Tibial artery (tissue), 4 donors: ENCODE measurements at regions not wholly inside any gene's neighbourhood (a gene's known extent, or its start where the extent isn't known, plus 50 kb on each side); places are given as distances from the start of the nearest gene placed in this dataset.

Source experiments
- DNase-seq, 2 donors: peaks; one replicate each; pipeline ENCODE4 v3.0.0-alpha.2; 2019
- H3K27ac ChIP-seq, 2 donors: fragments of 200-600 bp; sonication (generic) in 1 of 2; 1 replicate in 1 of 2; 2 replicates in 1 of 2; pipeline ENCODE4 v1.5.1; 2018 to 2019; ENCODE audit warnings: mild to moderate bottlenecking in 1 of 2
- H3K27me3 ChIP-seq, 2 donors: fragments of 200-600 bp; sonication (generic) in 1 of 2; one replicate each; pipeline versions ENCODE4 v1.5.1 to v1.6.0; 2016 to 2019
- H3K36me3 ChIP-seq, 3 donors: fragments of 200-600 bp; sonication (generic) in 2 of 3; one replicate each; pipeline ENCODE4 v1.5.1; 2016 to 2019; ENCODE audit warnings: mild to moderate bottlenecking in 2 of 3
- H3K4me1 ChIP-seq, 4 donors: fragments of 200-600 bp; sonication (generic) in 2 of 4; 1 replicate in 3 of 4; 2 replicates in 1 of 4; pipeline ENCODE4 v1.5.1; 2016 to 2019
- H3K4me3 ChIP-seq, 2 donors: fragments of 200-600 bp; sonication (generic) in 1 of 2; 1 replicate in 1 of 2; 2 replicates in 1 of 2; pipeline ENCODE4 v1.5.1; 2018 to 2019; ENCODE audit warnings: mild to moderate bottlenecking in 2 of 2
- H3K9me3 ChIP-seq, 3 donors: fragments of 200-600 bp; sonication (generic) in 1 of 3; one replicate each; pipeline ENCODE4 v1.5.1; 2016 to 2019
- intact Hi-C: fragments of 100-400 bp; cut with DNase I; formaldehyde crosslinking; loops from one replicate; pipeline ENCODE4 v1.15.0; 2023; ENCODE audit warnings: low total_unique reads
- TF ChIP-seq, protein P1 (sequence below), 2 experiments: fragments of 200-600 bp in 1 of 2; fragments of 450-650 bp in 1 of 2; IDR thresholded peaks; one replicate each; pipeline ENCODE4 v1.5.1; 2017 to 2019; ENCODE audit warnings: antibody characterized with exemption in 2 of 2, mild to moderate bottlenecking in 1 of 2, moderate library complexity in 1 of 2

DNA sequence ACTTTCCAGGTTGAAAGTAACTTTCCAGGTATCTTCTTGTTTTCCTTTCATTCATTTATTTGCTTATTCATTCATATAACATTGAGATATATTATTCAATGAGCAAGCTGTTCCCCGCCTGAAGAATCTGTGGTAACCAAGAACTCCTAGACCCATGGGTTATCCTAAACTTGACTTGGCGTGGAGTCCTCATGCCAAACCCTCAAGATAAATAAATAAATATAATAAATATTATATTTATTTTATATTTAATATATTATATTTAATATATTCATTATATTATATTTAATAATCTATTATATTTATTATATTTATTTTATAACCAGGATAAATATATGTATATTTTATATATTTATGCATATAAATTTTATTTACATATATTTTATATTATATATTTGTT, 674.8 kb downstream of the SUCLG1 start:
- no peaks in the 10 kb centered on the region for H3K9me3 ChIP-seq
- TF ChIP-seq, protein P1, sequence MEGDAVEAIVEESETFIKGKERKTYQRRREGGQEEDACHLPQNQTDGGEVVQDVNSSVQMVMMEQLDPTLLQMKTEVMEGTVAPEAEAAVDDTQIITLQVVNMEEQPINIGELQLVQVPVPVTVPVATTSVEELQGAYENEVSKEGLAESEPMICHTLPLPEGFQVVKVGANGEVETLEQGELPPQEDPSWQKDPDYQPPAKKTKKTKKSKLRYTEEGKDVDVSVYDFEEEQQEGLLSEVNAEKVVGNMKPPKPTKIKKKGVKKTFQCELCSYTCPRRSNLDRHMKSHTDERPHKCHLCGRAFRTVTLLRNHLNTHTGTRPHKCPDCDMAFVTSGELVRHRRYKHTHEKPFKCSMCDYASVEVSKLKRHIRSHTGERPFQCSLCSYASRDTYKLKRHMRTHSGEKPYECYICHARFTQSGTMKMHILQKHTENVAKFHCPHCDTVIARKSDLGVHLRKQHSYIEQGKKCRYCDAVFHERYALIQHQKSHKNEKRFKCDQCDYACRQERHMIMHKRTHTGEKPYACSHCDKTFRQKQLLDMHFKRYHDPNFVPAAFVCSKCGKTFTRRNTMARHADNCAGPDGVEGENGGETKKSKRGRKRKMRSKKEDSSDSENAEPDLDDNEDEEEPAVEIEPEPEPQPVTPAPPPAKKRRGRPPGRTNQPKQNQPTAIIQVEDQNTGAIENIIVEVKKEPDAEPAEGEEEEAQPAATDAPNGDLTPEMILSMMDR (IDR thresholded peaks at IDR 0.05) = no peak
- no peaks in the 10 kb centered on the region for H3K4me1 ChIP-seq
- no peaks in the 10 kb centered on the region for H3K36me3 ChIP-seq
- H3K27me3 ChIP-seq = no peaks in the 10 kb centered on the region
- intact Hi-C loops = no loop called here
- no peak for DNase-seq
- H3K27ac ChIP-seq = no peak overlapping the region
- no peak overlapping the region for H3K4me3 ChIP-seq

DNA sequence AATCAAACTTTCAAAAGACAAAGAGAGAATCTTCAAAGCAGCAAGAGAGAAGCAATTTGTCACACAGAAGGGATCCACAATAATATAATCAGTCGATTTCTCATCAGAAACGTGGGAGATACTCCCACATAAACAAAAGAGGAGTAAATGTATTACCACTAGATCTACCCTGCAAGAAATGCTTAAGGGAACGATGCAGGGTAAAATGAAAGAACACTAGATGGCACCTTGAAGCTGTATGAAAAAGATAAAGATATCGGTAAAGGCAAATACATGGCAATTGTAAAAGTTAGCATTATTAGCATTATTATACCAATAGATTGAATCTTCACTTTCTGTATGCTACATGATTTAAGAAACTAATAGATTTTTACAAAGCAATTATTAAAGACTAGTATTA, 677.0 kb downstream of the SUCLG1 start:
- no peak for DNase-seq
- TF ChIP-seq, protein P1 (IDR thresholded peaks at IDR 0.05) = no peak
- Histone ChIP-seq H3K4me1 (no peaks in the 10 kb centered on the region), H3K4me3 (no peak overlapping the region), H3K9me3 (no peaks in the 10 kb centered on the region), H3K27me3 (no peaks in the 10 kb centered on the region), H3K36me3 (no peaks in the 10 kb centered on the region), H3K27ac (no peak overlapping the region)
- intact Hi-C loops = no loop called here

DNA sequence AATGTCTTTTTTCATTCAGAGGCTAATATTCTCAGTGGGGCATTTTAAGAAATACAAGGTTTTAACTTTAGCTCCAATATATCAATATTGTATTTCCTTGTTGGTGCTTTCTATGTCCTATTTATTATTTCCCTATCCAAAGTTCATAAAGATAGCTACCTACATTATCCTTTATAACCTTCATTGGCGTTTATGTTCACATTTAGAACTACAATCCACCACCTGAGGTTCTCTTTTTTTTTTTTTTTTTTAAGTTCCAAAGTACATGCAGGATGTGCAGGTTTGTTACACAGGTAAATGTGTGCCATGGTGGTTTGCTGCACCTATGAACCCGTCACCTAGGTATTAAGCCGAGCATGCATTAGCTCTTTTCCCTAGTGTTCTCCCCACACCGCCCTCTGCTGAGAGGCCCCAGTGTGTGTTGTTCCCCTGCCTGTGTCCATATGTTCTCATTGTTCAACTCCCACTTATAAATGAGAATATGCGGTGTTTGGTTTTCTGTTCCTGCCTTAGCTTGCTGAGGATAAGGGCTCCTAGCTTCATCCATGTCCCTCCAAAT, 694.6 kb downstream of the SUCLG1 start:
- TF ChIP-seq, protein P1 (IDR thresholded peaks at IDR 0.05) = no peak
- H3K27ac ChIP-seq = no peak overlapping the region
- intact Hi-C loops = no loop called here
- H3K4me1 ChIP-seq = no peaks in the 10 kb centered on the region
- no peak for DNase-seq
- H3K4me3 ChIP-seq = no peak overlapping the region
- H3K9me3 ChIP-seq = peaks cover 0 to 7% (median 6%) of the 10 kb centered on the region in 3 donors
- no peaks in the 10 kb centered on the region for H3K27me3 ChIP-seq
- no peaks in the 10 kb centered on the region for H3K36me3 ChIP-seq

DNA sequence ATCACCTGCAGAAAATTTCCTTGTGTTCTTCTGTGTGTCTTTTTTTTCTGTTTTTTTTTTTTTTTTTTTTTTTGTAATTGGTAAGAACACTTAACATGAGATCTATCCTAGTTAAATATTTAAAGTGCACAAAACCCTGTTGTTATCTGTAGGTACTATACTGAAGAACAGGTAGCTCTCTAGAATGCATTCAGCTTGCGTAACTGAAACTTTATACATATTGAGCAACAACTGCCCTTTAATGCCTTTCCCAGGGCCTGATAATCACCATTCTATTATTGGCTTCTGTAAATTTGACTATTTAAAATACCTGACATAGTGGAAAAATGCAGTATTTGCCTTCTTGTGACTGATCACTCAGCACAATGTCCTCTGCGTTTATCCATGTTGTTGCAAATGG, 701.8 kb downstream of the SUCLG1 start:
- Histone ChIP-seq H3K9me3 (peaks cover 0 to 7% (median 6%) of the 10 kb centered on the region in 3 donors), H3K27ac (no peak overlapping the region), H3K4me1 (no peaks in the 10 kb centered on the region), H3K4me3 (no peak overlapping the region), H3K27me3 (no peaks in the 10 kb centered on the region), H3K36me3 (no peaks in the 10 kb centered on the region)
- intact Hi-C loops = no loop called here
- DNase-seq = no peak
- TF ChIP-seq, protein P1 (IDR thresholded peaks at IDR 0.05) = no peak

DNA sequence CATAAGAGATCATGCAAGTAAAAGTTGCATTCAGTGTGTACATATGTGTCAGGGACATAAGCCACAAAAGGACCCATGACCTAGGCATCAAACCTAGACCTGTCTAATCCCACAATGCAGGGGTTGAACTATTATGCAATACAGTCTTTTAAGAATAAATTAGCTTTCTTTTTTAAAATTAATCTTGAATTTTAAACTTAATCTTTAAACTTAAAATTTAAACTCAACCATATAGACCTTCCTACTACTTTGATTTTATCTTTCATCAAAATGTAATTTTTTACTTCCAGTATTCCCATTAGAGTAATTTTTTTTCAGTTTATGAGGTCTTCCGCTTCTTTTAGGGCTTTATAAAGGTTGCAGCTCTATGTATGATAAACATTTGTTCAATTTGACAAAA, 702.9 kb downstream of the SUCLG1 start:
- Histone ChIP-seq H3K36me3 (no peaks in the 10 kb centered on the region), H3K27ac (no peak overlapping the region), H3K27me3 (no peaks in the 10 kb centered on the region), H3K4me1 (no peaks in the 10 kb centered on the region), H3K4me3 (no peak overlapping the region), H3K9me3 (peaks cover 0 to 6% (median 4%) of the 10 kb centered on the region in 3 donors)
- intact Hi-C loops = no loop called here
- TF ChIP-seq, protein P1 (IDR thresholded peaks at IDR 0.05) = no peak
- DNase-seq = no peak

DNA sequence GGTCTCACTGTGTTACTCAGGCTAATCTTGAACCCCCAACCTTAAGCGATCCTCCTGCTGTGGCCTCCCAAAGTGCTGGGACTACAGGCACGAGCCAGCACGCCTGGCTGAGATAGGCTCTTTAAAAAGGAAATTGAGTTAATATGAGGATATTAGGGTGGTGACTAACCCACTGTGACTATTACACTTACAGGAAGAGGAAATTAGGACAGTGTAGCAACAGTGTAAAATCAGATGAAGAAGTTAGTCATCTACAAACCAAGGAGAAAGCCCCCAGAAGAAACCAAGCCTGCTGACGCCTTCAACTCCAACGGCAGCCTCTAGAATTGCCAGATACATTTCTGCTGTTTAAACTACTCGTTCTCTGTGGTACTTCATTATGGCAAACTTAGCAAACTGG, 711.9 kb downstream of the SUCLG1 start:
- Histone ChIP-seq H3K27me3 (no peaks in the 10 kb centered on the region), H3K27ac (no peak overlapping the region), H3K4me1 (no peaks in the 10 kb centered on the region), H3K36me3 (no peaks in the 10 kb centered on the region), H3K4me3 (no peak overlapping the region), H3K9me3 (no peaks in the 10 kb centered on the region)
- TF ChIP-seq, protein P1 (IDR thresholded peaks at IDR 0.05) = no peak
- intact Hi-C loops = no loop called here
- DNase-seq = no peak
